ENCODE measurements at regions not wholly inside any gene's neighbourhood (a gene's known extent, or its start where the extent isn't known, plus 50 kb on each side); places are given as distances from the start of the nearest gene placed in this dataset.

- TF ChIP-seq POLR2AphosphoS5 (IDR thresholded peaks at IDR 0.05) (no peak), RAD21 (conservative IDR thresholded peaks at IDR 0.05) (no peak), CTCF (IDR thresholded peaks at IDR 0.05; ENCODE audit: poor library complexity, severe bottlenecking) (no peak), EP300 (conservative IDR thresholded peaks at IDR 0.05; ENCODE audit: poor library complexity, severe bottlenecking) (no peak), TAF1 (IDR thresholded peaks at IDR 0.05; ENCODE audit: low read depth) (no peak), REST (IDR thresholded peaks at IDR 0.05; ENCODE audit: borderline replicate concordance) (no peak), EZH2 (IDR thresholded peaks at IDR 0.05; ENCODE audit: borderline replicate concordance, insufficient read depth, low read length, poor library complexity, severe bottlenecking) (no peak)
These were observed 226.5 kb upstream of the CITED2 start for GRCh38 chr6:139600919-139601475.

Measured in neural cell (in vitro differentiated cells).